H9 (cell line): ENCODE measurements at regions not wholly inside any gene's neighbourhood (a gene's known extent, or its start where the extent isn't known, plus 50 kb on each side); places are given as distances from the start of the nearest gene placed in this dataset.

ENCODE experiments used
- DNase-seq: peaks from one replicate; pipeline ENCODE4 v3.0.0-alpha.2; 2017
- H2AFZ ChIP-seq: one replicate; pipeline ENCODE4 v1.6.1; 2013; ENCODE audit warnings: mild to moderate bottlenecking, low read length, control low read depth, moderate library complexity
- H2AK5ac ChIP-seq: 2 replicates; pipeline ENCODE4 v1.6.1; 2013; ENCODE audit warnings: low read length, control low read depth, mixed read lengths; ENCODE audit not compliant: insufficient read length
- H2BK120ac ChIP-seq: one replicate; pipeline ENCODE4 v1.6.1; 2013; ENCODE audit warnings: low read depth, mild to moderate bottlenecking, low read length, control low read depth, inconsistent platforms; ENCODE audit not compliant: poor library complexity, severe bottlenecking
- H2BK12ac ChIP-seq: 2 replicates; pipeline ENCODE4 v1.6.1; 2013; ENCODE audit warnings: low read length, control low read depth, mixed read lengths, low read depth; ENCODE audit not compliant: insufficient read length
- H2BK15ac ChIP-seq: 2 replicates; pipeline ENCODE4 v1.6.1; 2013; ENCODE audit warnings: low read depth, low read length, control low read depth
- H2BK20ac ChIP-seq: one replicate; pipeline ENCODE4 v1.6.1; 2013; ENCODE audit warnings: low read depth, mild to moderate bottlenecking, low read length, control low read depth, inconsistent platforms; ENCODE audit not compliant: poor library complexity, severe bottlenecking
- H2BK5ac ChIP-seq: 2 replicates; pipeline ENCODE4 v1.6.1; 2013; ENCODE audit warnings: low read length, control low read depth, mixed read lengths; ENCODE audit not compliant: insufficient read length
- H3K14ac ChIP-seq: 2 replicates; pipeline ENCODE4 v1.6.1; 2013; ENCODE audit warnings: low read length, control low read depth; ENCODE audit not compliant: insufficient read depth
- H3K18ac ChIP-seq: 2 replicates; pipeline ENCODE4 v1.6.1; 2013; ENCODE audit warnings: low read depth, mild to moderate bottlenecking, mixed read lengths, low read length, control low read depth; ENCODE audit not compliant: insufficient read length
- H3K23ac ChIP-seq: 2 replicates; pipeline ENCODE4 v1.6.1; 2013; ENCODE audit warnings: low read length, control low read depth, mixed read lengths, low read depth; ENCODE audit not compliant: insufficient read length
- H3K23me2 ChIP-seq: 2 replicates; pipeline ENCODE4 v1.6.1; 2013; ENCODE audit warnings: low read depth, mild to moderate bottlenecking, mixed read lengths, low read length, control low read depth; ENCODE audit not compliant: insufficient read length, poor library complexity, severe bottlenecking
- H3K27ac ChIP-seq: 2 replicates; pipeline ENCODE4 v1.5.1; 2013; ENCODE audit warnings: low read length, control low read depth, mixed read lengths, low read depth; ENCODE audit not compliant: insufficient read length
- H3K27me3 ChIP-seq: 2 replicates; pipeline ENCODE4 v1.6.1; 2013; ENCODE audit warnings: low read length, control low read depth, inconsistent platforms; ENCODE audit not compliant: insufficient read depth
- H3K4ac ChIP-seq: 2 replicates; pipeline ENCODE4 v1.6.1; 2013; ENCODE audit warnings: low read depth, mild to moderate bottlenecking, control low read depth, inconsistent platforms, low read length, moderate library complexity
- H3K4me1 ChIP-seq: 2 replicates; pipeline ENCODE4 v1.6.1; 2013; ENCODE audit warnings: low read length, control low read depth, inconsistent platforms; ENCODE audit not compliant: insufficient read depth
- H3K4me2 ChIP-seq: 2 replicates; pipeline ENCODE4 v1.6.1; 2013; ENCODE audit warnings: low read length, control low read depth, mixed read lengths; ENCODE audit not compliant: insufficient read length, insufficient read depth
- H3K56ac ChIP-seq: 2 replicates; pipeline ENCODE4 v1.6.1; 2013; ENCODE audit warnings: low read depth, mild to moderate bottlenecking, mixed read lengths, low read length, control low read depth; ENCODE audit not compliant: insufficient read length
- H3K79me1 ChIP-seq: 2 replicates; pipeline ENCODE4 v1.6.1; 2013; ENCODE audit warnings: low read depth, mild to moderate bottlenecking, moderate library complexity, low read length, control low read depth, inconsistent platforms; ENCODE audit not compliant: insufficient read depth, poor library complexity, severe bottlenecking
- H3K79me2 ChIP-seq: 2 replicates; pipeline ENCODE4 v1.6.1; 2013; ENCODE audit warnings: low read length, control low read depth, inconsistent platforms; ENCODE audit not compliant: insufficient read depth
- H3K9ac ChIP-seq: 2 replicates; pipeline ENCODE4 v1.6.1; 2013; ENCODE audit warnings: low read length, control low read depth, mixed read lengths; ENCODE audit not compliant: insufficient read length; ENCODE audit errors: extremely low read depth
- H3K9me3 ChIP-seq: one replicate; pipeline ENCODE4 v1.6.1; 2013; ENCODE audit warnings: low read depth, low read length, inconsistent platforms; ENCODE audit not compliant: control insufficient read depth
- H3T11ph ChIP-seq: one replicate; pipeline ENCODE4 v1.6.1; 2013; ENCODE audit warnings: mild to moderate bottlenecking, low read length, control low read depth, inconsistent platforms
- H4K20me1 ChIP-seq: one replicate; pipeline ENCODE4 v1.6.1; 2013; ENCODE audit not compliant: control insufficient read depth, insufficient read length, insufficient read depth
- H4K5ac ChIP-seq: 2 replicates; pipeline ENCODE4 v1.6.1; 2013; ENCODE audit warnings: low read depth, mild to moderate bottlenecking, mixed read lengths, low read length, control low read depth; ENCODE audit not compliant: insufficient read length
- H4K8ac ChIP-seq: replicated peaks from 2 replicates; pipeline ENCODE4 v1.6.1; 2013; ENCODE audit warnings: low read length, control low read depth, mixed read lengths, low read depth; ENCODE audit not compliant: insufficient read length
- H4K91ac ChIP-seq: 2 replicates; pipeline ENCODE4 v1.6.1; 2013; ENCODE audit warnings: low read depth, mild to moderate bottlenecking, moderate library complexity, mixed read lengths, low read length, control low read depth; ENCODE audit not compliant: insufficient read length
- H3K27ac Mint-ChIP-seq, 3 experiments: 2 replicates in 2 of 3; 3 replicates in 1 of 3; pipeline ENCODE4 v1.8.0; 2020 to 2021; ENCODE audit warnings: mixed read lengths in 3 of 3, mild to moderate bottlenecking in 1 of 3, moderate library complexity in 1 of 3
- H3K27me3 Mint-ChIP-seq: 2 replicates; pipeline ENCODE4 v1.8.0; 2021; ENCODE audit warnings: low read depth, mild to moderate bottlenecking, moderate library complexity, mixed read lengths
- H3K36me3 Mint-ChIP-seq, 3 experiments: 2 replicates in 2 of 3; 3 replicates in 1 of 3; pipeline ENCODE4 v1.8.0; 2020 to 2021; ENCODE audit warnings: low read depth in 3 of 3, mixed read lengths in 3 of 3; ENCODE audit not compliant: insufficient read depth in 1 of 3
- H3K4me1 Mint-ChIP-seq, 2 experiments: 2 replicates each; pipeline ENCODE4 v1.8.0; 2020; ENCODE audit warnings: mixed read lengths in 2 of 2
- H3K4me3 Mint-ChIP-seq, 2 experiments: 2 replicates in 1 of 2; 3 replicates in 1 of 2; pipeline ENCODE4 v1.8.0; 2020 to 2021; ENCODE audit warnings: mild to moderate bottlenecking in 2 of 2, mixed read lengths in 2 of 2, moderate library complexity in 1 of 2
- H3K9me3 Mint-ChIP-seq, 2 experiments: 2 replicates in 1 of 2; 3 replicates in 1 of 2; pipeline ENCODE4 v1.8.0; 2020; ENCODE audit warnings: mild to moderate bottlenecking in 2 of 2, mixed read lengths in 2 of 2, moderate library complexity in 1 of 2
- CTCF ChIP-seq: fragments of 200-600 bp; sonication (generic); conservative IDR thresholded peaks from 3 replicates; pipeline ENCODE4 v1.8.0; 2021; ENCODE audit warnings: antibody characterized with exemption, mild to moderate bottlenecking
- WGBS: extraction: QIAGEN DNeasy Blood & Tissue Kit; methylation state at CpG from one replicate; pipeline ENCODE4 v1.1.7; 2013; ENCODE audit warnings: missing lambda C conversion rate, low lambda C conversion rate, mixed read lengths; ENCODE audit not compliant: insufficient read length; ENCODE audit errors: extremely low coverage; 5-methylcytosine and 5-hydroxymethylcytosine counted together

GRCh38 chr9:20269620-20270019, 352.7 kb downstream of the MLLT3 start:
- WGBS, result no CpG with 5 or more reads among the region's 2 CpGs

More at GRCh38 chr9:20269620-20270019, 352.7 kb downstream of the MLLT3 start:
- peaks cover 22 to 26% of the 10 kb centered on the region in 2 experiments for H3K9me3 Mint-ChIP-seq
- H2AK5ac ChIP-seq, result no peak overlapping the region
- no peak overlapping the region for H2BK120ac ChIP-seq
- H3K23me2 ChIP-seq, result no peaks in the 10 kb centered on the region
- H3K4me3 Mint-ChIP-seq, result no peak overlapping the region
- H3K18ac ChIP-seq, result no peak overlapping the region
- H2BK12ac ChIP-seq, result no peak overlapping the region
- no peak overlapping the region for H2AFZ ChIP-seq
- no peak overlapping the region for H3K27ac Mint-ChIP-seq
- H3K56ac ChIP-seq, result no peak overlapping the region
- DNase-seq, result no peak
- H3K36me3 Mint-ChIP-seq, result peaks cover 21 to 35% (median 33%) of the 10 kb centered on the region in 3 experiments
- H4K5ac ChIP-seq, result no peak overlapping the region
- H3K79me1 ChIP-seq, result no peaks in the 10 kb centered on the region
- no peak overlapping the region for H2BK15ac ChIP-seq
- peaks cover 8 to 29% of the 10 kb centered on the region in 2 experiments for H3K4me1 Mint-ChIP-seq
- no peaks in the 10 kb centered on the region for H4K20me1 ChIP-seq
- H3K27ac ChIP-seq, result no peak overlapping the region
- H2BK5ac ChIP-seq, result no peak overlapping the region
- no peaks in the 10 kb centered on the region for H3K9me3 ChIP-seq
- H4K91ac ChIP-seq, result no peak overlapping the region
- no peaks in the 10 kb centered on the region for H3K79me2 ChIP-seq
- no peak overlapping the region for H3K23ac ChIP-seq
- no peak overlapping the region for H3T11ph ChIP-seq
- no peak for TF ChIP-seq CTCF
- no peaks in the 10 kb centered on the region for H3K4me1 ChIP-seq
- H2BK20ac ChIP-seq, result no peak overlapping the region
- no peak overlapping the region for H3K9ac ChIP-seq
- no peak overlapping the region for H3K14ac ChIP-seq
- H3K4ac ChIP-seq, result no peak overlapping the region
- no peak overlapping the region for H3K4me2 ChIP-seq
- H4K8ac ChIP-seq, result no peak overlapping the region
- H3K27me3 ChIP-seq, result no peaks in the 10 kb centered on the region
- no peaks in the 10 kb centered on the region; the same call in none of the 2 replicates for H3K27me3 Mint-ChIP-seq
